AG04449 (cell line): ENCODE measurements at regions not wholly inside any gene's neighbourhood (a gene's known extent, or its start where the extent isn't known, plus 50 kb on each side); places are given as distances from the start of the nearest gene placed in this dataset.
"Not testable (repeated sequence)": the region's sequence is repeated elsewhere in the genome, so short reads cannot be mapped to it uniquely, and the experiment has no call there.

Experiments
- CTCF ChIA-PET: fragments of 350-600 bp; formaldehyde crosslinking; extraction: SDS; loops from one replicate; lab custom pipeline; 2021; ENCODE audit warnings: antibody characterized with exemption; lab: Yijun Ruan, JAX
- POLR2A ChIA-PET: fragments of 400-600, 350-600 bp; formaldehyde crosslinking; extraction: SDS; loops from one replicate; lab custom pipeline; 2020; ENCODE audit warnings: antibody characterized with exemption, inconsistent platforms; lab: Yijun Ruan, JAX
- DNase-seq: peaks from one replicate; pipeline ENCODE4 v3.0.0-alpha.2; 2010; ENCODE audit warnings: low read depth, low spot score
- H3K4me3 ChIP-seq: 2 replicates; pipeline ENCODE4 v1.5.1; 2011; ENCODE audit warnings: low read depth, mild to moderate bottlenecking, control low read depth, low read length
- CTCF ChIP-seq: IDR thresholded peaks from one replicate; pipeline ENCODE4 v1.5.1; 2011; ENCODE audit warnings: mild to moderate bottlenecking, moderate library complexity, low read length, control low read depth, inconsistent platforms; ENCODE audit not compliant: insufficient read depth; ENCODE audit errors: missing control alignments

- POLR2A ChIA-PET = no interaction called here
- no peak for TF ChIP-seq CTCF
- no peak for DNase-seq
- H3K4me3 ChIP-seq = no peak overlapping the region
- CTCF ChIA-PET = no interaction called here
Observed at GRCh38 chr2:183963609-183964008, 634.7 kb upstream of the ZNF804A start.

GRCh38 chr2:183964565-183964964, 633.8 kb upstream of the ZNF804A start:
- POLR2A ChIA-PET = no interaction called here
- no peak for TF ChIP-seq CTCF
- H3K4me3 ChIP-seq = no peak overlapping the region
- CTCF ChIA-PET = no interaction called here
- DNase-seq = no peak

- no peak overlapping the region for H3K4me3 ChIP-seq
- ChIA-PET POLR2A (no interaction called here), CTCF (no interaction called here)
- DNase-seq = no peak
- TF ChIP-seq CTCF = no peak
Observed at GRCh38 chr2:183967756-183968155, 630.6 kb upstream of the ZNF804A start.

- DNase-seq, CTCF ChIA-PET, POLR2A ChIA-PET: not testable (repeated sequence)
Observed at GRCh38 chr2:183975676-183976075, 622.7 kb upstream of the ZNF804A start.

GRCh38 chr2:183984871-183985270, 613.5 kb upstream of the ZNF804A start:
- CTCF ChIA-PET = no interaction called here
- POLR2A ChIA-PET = no interaction called here
- no peak for TF ChIP-seq CTCF

More at GRCh38 chr2:183975676-183976075, 622.7 kb upstream of the ZNF804A start:
- not testable (repeated sequence) for H3K4me3 ChIP-seq

GRCh38 chr2:183991968-183992367, 606.4 kb upstream of the ZNF804A start:
- no peak for DNase-seq
- ChIA-PET POLR2A (no interaction called here), CTCF (no interaction called here)
- no peak overlapping the region for H3K4me3 ChIP-seq
- TF ChIP-seq CTCF = no peak

More at GRCh38 chr2:183984871-183985270, 613.5 kb upstream of the ZNF804A start:
- no peak for DNase-seq
- no peak overlapping the region for H3K4me3 ChIP-seq

GRCh38 chr2:183993052-183993451, 605.3 kb upstream of the ZNF804A start:
- ChIA-PET POLR2A (no interaction called here), CTCF (no interaction called here)
- no peak for TF ChIP-seq CTCF
- DNase-seq = no peak
- no peak overlapping the region for H3K4me3 ChIP-seq
